Central memory CD8-positive, alpha-beta T cell (primary cell): ENCODE measurements at regions not wholly inside any gene's neighbourhood (a gene's known extent, or its start where the extent isn't known, plus 50 kb on each side); places are given as distances from the start of the nearest gene placed in this dataset.
"Not testable (repeated sequence)": the region's sequence is repeated elsewhere in the genome, so short reads cannot be mapped to it uniquely, and the experiment has no call there.

ENCODE experiments used
- ATAC-seq: fragments of 150-1000 bp; cut with Tn5 transposase; replicated peaks from 2 replicates; pipeline ENCODE4 v1.10.0; 2022; ENCODE audit warnings: mild to moderate bottlenecking, moderate FRiP score, moderate number of reproducible peaks; ENCODE audit not compliant: poor library complexity, severe bottlenecking; ENCODE audit errors: extremely low read depth
- DNase-seq, 2 donors: peaks; one replicate each; pipeline ENCODE4 v3.0.0; 2021; ENCODE audit warnings: low spot score in 2 of 2
- H3K27ac Mint-ChIP-seq: one replicate; pipeline ENCODE4 v1.8.0; 2022; ENCODE audit warnings: low read depth, mild to moderate bottlenecking, moderate library complexity, mixed read lengths
- H3K27me3 Mint-ChIP-seq: one replicate; pipeline ENCODE4 v1.8.0; 2022; ENCODE audit warnings: mixed read lengths
- H3K36me3 Mint-ChIP-seq: one replicate; pipeline ENCODE4 v1.8.0; 2022; ENCODE audit warnings: mild to moderate bottlenecking, moderate library complexity, mixed read lengths; ENCODE audit not compliant: insufficient read depth
- H3K4me1 Mint-ChIP-seq: one replicate; pipeline ENCODE4 v1.8.0; 2022; ENCODE audit warnings: mixed read lengths
- H3K4me3 Mint-ChIP-seq: one replicate; pipeline ENCODE4 v1.8.0; 2022; ENCODE audit warnings: mild to moderate bottlenecking, moderate library complexity, mixed read lengths
- H3K9me3 Mint-ChIP-seq: one replicate; pipeline ENCODE4 v1.8.0; 2022; ENCODE audit warnings: mixed read lengths

DNA sequence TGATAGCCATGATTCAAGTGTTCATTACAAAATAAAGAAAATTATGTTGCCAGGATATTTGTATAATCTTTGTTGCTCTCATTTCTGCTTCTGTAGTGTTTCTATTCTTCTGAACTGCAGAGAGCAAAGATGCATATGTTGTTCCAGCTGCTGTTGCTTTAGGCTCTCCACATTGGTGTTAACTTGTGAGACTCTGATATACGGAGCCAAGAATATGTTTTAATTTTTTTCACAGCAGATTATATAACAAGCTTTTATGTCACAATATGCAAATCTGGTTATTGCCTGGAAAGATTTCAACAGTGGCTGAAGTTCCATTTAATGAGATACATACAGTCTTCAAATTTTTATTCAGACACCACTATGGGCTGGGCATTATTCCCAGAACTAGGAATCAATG is 655.0 kb downstream of the GRXCR1 start:
- no peak for DNase-seq
- no peak overlapping the region for H3K4me3 Mint-ChIP-seq
- no peaks in the 10 kb centered on the region for H3K36me3 Mint-ChIP-seq
- H3K27me3 Mint-ChIP-seq, result no peaks in the 10 kb centered on the region
- H3K9me3 Mint-ChIP-seq, result peaks cover 17% of the 10 kb centered on the region
- ATAC-seq, result no peak
- H3K4me1 Mint-ChIP-seq, result no peaks in the 10 kb centered on the region
- H3K27ac Mint-ChIP-seq, result no peak overlapping the region

DNA sequence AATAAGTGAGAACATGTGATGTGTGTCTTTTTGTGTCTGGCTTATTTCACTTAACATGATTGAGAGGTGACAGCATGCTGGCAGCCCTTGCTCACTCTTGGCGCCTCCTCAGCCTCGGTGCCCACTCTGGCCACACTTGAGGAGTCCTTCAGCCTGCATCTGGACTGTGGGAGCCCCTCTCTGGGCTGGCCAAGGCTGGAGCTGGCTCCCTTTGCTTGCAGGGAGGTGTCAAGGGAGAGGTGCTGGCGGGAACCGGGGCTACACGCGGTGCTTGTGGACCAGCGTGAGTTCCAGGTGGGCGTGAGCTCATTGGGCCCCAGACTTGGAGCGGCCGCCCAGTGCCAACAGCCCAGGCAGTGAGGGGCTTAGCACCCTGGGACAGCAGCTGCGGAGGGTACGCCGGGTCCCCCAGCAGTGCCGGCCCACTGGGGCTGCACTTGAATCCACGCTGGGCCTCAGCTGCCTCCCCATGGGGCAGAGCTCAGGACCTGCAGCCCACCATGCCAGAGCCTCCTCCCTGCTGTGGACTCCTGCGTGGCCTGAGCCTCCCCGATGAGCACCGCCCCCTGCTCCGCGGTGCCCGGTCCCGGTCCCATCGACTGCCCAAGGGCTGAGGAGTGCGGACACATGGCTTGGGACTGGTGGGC is 658.6 kb downstream of the GRXCR1 start:
- Mint-ChIP-seq H3K4me1 (no peaks in the 10 kb centered on the region), H3K9me3 (peaks cover 21% of the 10 kb centered on the region)
- no peak for DNase-seq

DNA sequence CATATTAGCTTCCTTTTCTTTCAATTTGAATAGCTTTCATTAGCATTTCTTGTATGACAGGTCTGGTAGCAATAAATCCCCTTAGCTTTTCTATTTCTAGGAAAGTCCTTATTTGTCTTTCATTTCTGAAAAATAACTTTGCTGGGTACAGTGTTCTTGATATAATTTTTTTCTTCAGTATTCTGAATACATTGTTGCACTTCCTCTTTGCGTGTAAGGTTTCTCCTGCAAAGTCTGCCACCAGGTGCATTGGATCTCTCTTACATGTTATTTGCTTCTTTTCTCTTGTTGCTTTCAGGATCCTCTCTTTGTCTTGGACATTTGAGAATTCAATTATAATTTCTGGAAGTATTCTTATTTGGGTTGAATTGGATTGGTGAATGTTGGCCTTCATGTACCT is 663.7 kb downstream of the GRXCR1 start:
- no peaks in the 10 kb centered on the region for H3K27me3 Mint-ChIP-seq
- no peak for ATAC-seq
- peaks cover 1% of the 10 kb centered on the region for H3K36me3 Mint-ChIP-seq
- H3K4me3 Mint-ChIP-seq, result no peak overlapping the region
- no peak overlapping the region for H3K27ac Mint-ChIP-seq
- DNase-seq, result no peak
- H3K9me3 Mint-ChIP-seq, result peaks cover 29% of the 10 kb centered on the region
- no peaks in the 10 kb centered on the region for H3K4me1 Mint-ChIP-seq

More for the DNA sequence above, 658.6 kb downstream of the GRXCR1 start:
- no peak overlapping the region for H3K4me3 Mint-ChIP-seq
- H3K36me3 Mint-ChIP-seq, result peaks cover 1% of the 10 kb centered on the region
- ATAC-seq, result no peak
- H3K27ac Mint-ChIP-seq, result no peak overlapping the region
- H3K27me3 Mint-ChIP-seq, result no peaks in the 10 kb centered on the region

DNA sequence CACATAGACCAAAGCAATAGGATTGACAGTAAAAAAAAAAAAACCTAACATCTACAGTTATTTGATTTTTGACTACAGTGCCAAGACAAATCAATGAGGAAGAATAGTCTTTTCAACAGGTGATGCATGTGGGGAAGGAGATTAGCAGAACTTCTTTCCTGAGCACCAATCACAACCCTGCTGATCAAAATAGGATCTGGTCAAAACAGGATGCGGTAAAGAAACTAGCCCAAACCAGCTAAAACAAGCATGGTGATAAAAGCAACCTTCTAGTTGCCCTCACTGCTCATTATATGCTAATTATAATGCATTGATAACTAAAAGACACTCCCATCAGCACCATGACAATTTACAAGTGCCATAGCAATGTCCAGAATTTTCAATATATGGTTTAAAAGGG is 667.5 kb downstream of the GRXCR1 start:
- H3K36me3 Mint-ChIP-seq, result no peaks in the 10 kb centered on the region
- ATAC-seq, result no peak

DNA sequence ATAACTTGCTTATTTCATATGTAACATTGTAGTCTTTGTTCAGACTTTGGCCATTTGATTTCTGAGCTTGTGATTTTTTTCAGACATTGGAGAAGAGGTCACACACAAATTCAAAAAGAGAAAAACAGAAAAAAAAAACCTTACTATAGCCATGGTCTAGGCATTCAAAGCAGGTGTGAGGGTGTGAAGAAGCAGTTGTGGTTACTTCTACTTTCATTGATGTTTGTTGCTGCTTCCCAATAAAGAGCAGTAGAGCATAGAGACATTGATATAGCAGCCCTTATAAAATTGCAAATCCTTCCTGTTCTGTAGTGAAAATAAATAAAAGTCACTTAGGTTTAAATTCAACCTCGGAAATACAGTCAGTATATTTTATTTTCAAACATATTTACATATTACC is 671.6 kb downstream of the GRXCR1 start:
- Mint-ChIP-seq H3K4me1 (no peaks in the 10 kb centered on the region), H3K27ac (no peak overlapping the region), H3K4me3 (no peak overlapping the region), H3K9me3 (peaks cover 9% of the 10 kb centered on the region), H3K27me3 (no peaks in the 10 kb centered on the region), H3K36me3 (no peaks in the 10 kb centered on the region)
- no peak for ATAC-seq
- DNase-seq, result no peak

More for the DNA sequence above, 667.5 kb downstream of the GRXCR1 start:
- no peak overlapping the region for H3K4me3 Mint-ChIP-seq
- no peaks in the 10 kb centered on the region for H3K4me1 Mint-ChIP-seq
- DNase-seq, result no peak
- no peak overlapping the region for H3K27ac Mint-ChIP-seq
- H3K9me3 Mint-ChIP-seq, result peaks cover 19% of the 10 kb centered on the region
- H3K27me3 Mint-ChIP-seq, result no peaks in the 10 kb centered on the region

DNA sequence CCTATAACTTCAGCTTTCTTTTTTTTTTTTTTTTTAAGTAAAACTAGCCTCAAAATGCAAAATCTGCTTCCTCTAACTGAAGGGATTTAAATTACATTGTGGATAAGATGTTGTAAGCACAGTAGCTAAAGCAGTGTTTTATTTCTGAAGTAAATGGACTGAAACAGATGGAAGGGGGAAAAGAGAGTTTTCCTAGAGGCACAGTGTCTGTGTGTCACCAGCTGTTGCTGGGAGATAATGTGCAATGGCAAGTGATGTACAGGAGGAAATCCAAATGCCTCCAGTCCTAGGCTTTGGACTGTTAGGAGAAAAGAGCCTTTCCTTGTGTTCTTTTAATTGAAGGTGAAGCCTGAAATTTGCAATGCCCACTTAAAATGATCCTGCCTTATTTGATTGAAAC is 672.1 kb downstream of the GRXCR1 start:
- ATAC-seq, result no peak
- no peak overlapping the region for H3K27ac Mint-ChIP-seq
- no peak overlapping the region for H3K4me3 Mint-ChIP-seq
- DNase-seq, result no peak
- H3K4me1 Mint-ChIP-seq, result no peaks in the 10 kb centered on the region
- H3K36me3 Mint-ChIP-seq, result no peaks in the 10 kb centered on the region
- H3K9me3 Mint-ChIP-seq, result peaks cover 9% of the 10 kb centered on the region
- no peaks in the 10 kb centered on the region for H3K27me3 Mint-ChIP-seq

DNA sequence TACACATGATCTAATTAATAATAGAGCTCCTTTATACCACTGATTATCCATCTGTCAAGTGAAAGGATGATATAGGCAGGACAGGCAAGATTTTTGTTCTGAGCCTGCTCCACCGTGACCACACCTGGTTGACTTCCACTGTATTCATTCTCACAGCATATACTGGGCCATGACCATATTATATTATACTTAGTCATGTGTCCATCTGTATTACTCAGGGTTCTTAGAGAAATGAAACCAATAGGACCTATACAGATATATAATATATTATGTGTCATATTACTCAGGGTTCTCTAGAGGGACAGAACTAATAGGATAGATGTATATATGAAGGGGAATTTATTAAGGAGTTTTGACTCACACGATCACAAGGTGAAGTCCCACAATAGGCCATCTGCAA is 675.1 kb downstream of the GRXCR1 start:
- Mint-ChIP-seq H3K4me3 (no peak overlapping the region), H3K36me3 (no peaks in the 10 kb centered on the region), H3K27me3 (no peaks in the 10 kb centered on the region), H3K4me1 (no peaks in the 10 kb centered on the region), H3K27ac (no peak overlapping the region), H3K9me3 (peaks cover 6% of the 10 kb centered on the region)
- no peak for DNase-seq
- no peak for ATAC-seq

DNA sequence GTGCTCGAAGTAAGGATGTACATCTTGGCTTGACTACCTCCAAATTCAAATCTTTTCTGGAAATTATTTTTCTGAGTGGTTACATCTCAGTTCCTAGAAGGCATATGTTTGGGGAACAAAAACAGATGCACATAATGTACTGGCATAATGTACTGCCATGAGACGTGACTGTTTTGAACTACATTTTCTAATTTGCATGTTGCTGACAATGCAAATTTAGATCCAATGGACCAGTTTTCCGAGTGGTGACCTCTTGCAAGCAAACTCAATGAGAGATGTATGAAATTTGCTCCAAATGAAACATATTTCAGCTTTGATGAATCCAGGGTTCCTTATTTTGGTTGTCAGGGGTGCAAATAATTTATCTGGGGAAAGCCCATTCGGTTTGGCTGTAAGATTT is 694.3 kb downstream of the GRXCR1 start:
- no peak for ATAC-seq
- H3K9me3 Mint-ChIP-seq, result peaks cover 29% of the 10 kb centered on the region
- no peak overlapping the region for H3K4me3 Mint-ChIP-seq
- no peaks in the 10 kb centered on the region for H3K27me3 Mint-ChIP-seq
- no peaks in the 10 kb centered on the region for H3K36me3 Mint-ChIP-seq
- no peak overlapping the region for H3K27ac Mint-ChIP-seq
- no peaks in the 10 kb centered on the region for H3K4me1 Mint-ChIP-seq
- DNase-seq, result no peak

DNA sequence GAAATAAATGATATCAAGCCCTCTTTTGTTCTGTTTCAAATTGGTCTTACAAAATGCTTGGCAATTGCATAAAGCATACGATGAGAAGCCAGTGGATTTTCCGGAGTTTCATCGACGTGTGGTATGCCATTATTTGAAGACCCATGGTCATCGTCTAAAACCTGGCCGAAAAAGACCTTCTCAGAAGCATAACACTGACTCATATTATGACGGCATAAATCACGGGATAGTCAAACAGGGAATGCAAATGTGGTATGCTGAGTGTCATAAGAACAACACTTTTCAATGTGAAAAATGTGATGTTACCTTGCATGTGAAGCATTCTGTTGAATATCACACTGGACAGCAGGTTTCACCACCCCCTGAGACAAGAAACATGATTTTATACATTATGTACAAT is 695.2 kb downstream of the GRXCR1 start:
- DNase-seq (no peak), ATAC-seq (no peak)
- H3K27ac Mint-ChIP-seq, result no peak overlapping the region
- no peaks in the 10 kb centered on the region for H3K36me3 Mint-ChIP-seq
- peaks cover 29% of the 10 kb centered on the region for H3K9me3 Mint-ChIP-seq
- no peaks in the 10 kb centered on the region for H3K27me3 Mint-ChIP-seq
- no peaks in the 10 kb centered on the region for H3K4me1 Mint-ChIP-seq
- no peak overlapping the region for H3K4me3 Mint-ChIP-seq

DNA sequence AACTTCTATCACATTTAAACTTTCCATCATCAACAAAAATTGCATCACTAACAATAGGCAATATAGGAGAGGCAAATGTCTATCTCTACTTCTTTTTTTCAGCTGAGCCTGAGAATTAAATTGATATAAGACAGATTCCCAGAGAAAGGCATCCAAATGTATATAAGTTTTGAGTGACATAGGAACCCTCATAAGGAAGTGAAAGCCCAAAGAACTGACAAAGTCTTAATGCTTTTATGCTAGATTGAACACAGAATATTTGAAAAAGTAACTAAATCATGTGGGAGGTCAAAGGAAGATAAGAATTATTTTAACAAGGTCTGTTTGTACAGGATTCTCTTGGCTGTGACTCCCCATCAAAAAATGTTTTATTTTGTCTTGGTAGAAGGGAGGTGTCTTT is 714.9 kb downstream of the GRXCR1 start:
- Mint-ChIP-seq H3K27me3 (no peaks in the 10 kb centered on the region), H3K4me3 (no peak overlapping the region), H3K36me3 (peaks cover 2% of the 10 kb centered on the region), H3K4me1 (no peaks in the 10 kb centered on the region), H3K9me3 (peaks cover 12% of the 10 kb centered on the region), H3K27ac (no peak overlapping the region)
- ATAC-seq (no peak), DNase-seq (no peak)

DNA sequence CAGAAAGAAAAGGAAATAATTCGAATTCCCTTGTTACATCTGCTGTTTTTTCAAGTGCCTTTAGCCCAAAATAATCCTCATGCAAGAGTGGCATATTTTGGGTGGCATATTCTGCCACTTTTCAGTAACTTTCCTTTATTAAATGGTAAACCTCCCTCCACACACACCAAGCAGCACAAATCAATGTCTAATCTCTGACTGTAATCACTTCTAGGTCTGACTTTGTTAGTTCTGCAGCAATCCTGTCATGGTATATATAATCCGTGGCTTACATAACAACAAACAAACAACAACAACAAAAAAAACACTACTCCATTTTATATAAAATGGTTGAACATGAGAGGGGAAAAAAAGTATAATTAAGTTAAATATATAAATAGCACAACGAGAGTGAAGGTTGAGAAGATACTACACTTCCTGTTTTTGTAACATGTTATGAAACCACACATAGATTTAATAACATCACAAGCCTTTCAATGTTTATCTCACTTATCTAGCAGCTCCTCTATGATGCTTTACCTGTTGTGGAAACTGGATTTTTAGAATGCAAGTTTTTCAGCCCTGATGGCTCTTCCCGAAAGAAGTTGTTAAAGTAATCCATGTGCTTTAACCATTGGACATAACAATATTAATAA is 715.4 kb downstream of the GRXCR1 start:
- no peaks in the 10 kb centered on the region for H3K27me3 Mint-ChIP-seq
- no peak for ATAC-seq
- no peaks in the 10 kb centered on the region for H3K4me1 Mint-ChIP-seq
- DNase-seq, result no peak
- H3K36me3 Mint-ChIP-seq, result peaks cover 2% of the 10 kb centered on the region
- no peak overlapping the region for H3K4me3 Mint-ChIP-seq
- peaks cover 12% of the 10 kb centered on the region for H3K9me3 Mint-ChIP-seq
- no peak overlapping the region for H3K27ac Mint-ChIP-seq

DNA sequence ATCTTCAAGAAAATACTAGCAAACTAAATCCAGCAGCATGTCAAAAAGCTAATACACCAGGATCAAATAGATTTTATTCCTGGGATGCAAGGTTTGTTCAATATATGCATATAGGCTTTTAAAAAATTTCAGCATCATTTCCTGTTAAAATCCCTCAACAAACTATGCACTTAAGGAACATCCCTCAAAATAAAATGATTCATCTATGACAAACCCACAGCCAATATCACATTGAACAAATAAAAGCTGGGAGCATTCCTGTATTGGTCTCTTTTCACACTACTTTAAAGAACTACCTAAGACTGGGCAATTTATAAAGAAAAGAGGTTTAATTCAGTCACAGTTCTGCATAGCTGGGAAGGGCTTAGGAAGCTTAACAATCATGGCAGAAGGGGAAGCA is 726.7 kb downstream of the GRXCR1 start:
- H3K4me1 Mint-ChIP-seq, result no peaks in the 10 kb centered on the region
- H3K4me3 Mint-ChIP-seq, result no peak overlapping the region
- peaks cover 2% of the 10 kb centered on the region for H3K36me3 Mint-ChIP-seq
- H3K27me3 Mint-ChIP-seq, result no peaks in the 10 kb centered on the region
- H3K27ac Mint-ChIP-seq, result no peak overlapping the region
- no peak for DNase-seq
- peaks cover 25% of the 10 kb centered on the region for H3K9me3 Mint-ChIP-seq
- ATAC-seq, result no peak

DNA sequence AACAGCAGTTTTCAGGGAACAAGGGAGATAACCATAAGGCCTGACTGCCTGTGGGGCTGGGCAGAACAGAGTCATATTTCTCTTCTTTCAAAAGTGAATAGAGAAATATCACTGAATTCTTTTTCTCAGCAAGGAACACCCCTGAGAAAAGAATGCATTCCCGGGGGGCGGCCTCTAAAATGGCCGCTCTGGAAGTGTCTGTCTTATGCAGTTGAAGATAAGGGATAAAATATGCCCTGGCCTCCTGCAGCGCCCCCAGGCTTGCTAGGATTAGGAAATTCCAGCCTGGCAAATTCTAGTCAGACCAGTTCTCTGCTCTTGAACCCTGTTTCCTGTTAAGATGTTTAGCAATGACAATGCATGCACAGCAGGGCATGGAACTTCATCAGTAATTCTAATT is 745.4 kb downstream of the GRXCR1 start:
- peaks cover 44% of the 10 kb centered on the region for H3K9me3 Mint-ChIP-seq
- not testable (repeated sequence) for H3K4me3 Mint-ChIP-seq, ATAC-seq, H3K4me1 Mint-ChIP-seq, H3K27ac Mint-ChIP-seq, H3K36me3 Mint-ChIP-seq, DNase-seq, H3K27me3 Mint-ChIP-seq
